C4-2B (cell line): ENCODE measurements at regions not wholly inside any gene's neighbourhood (a gene's known extent, or its start where the extent isn't known, plus 50 kb on each side); places are given as distances from the start of the nearest gene placed in this dataset.

Source experiments
- H3K27ac ChIP-seq: fragments of 450-650 bp; 2 replicates; pipeline ENCODE4 v1.5.1; 2017
- CTCF ChIP-seq: fragments of 450-650 bp; conservative IDR thresholded peaks from 2 replicates; pipeline ENCODE4 v1.5.1; 2017; ENCODE audit warnings: mild to moderate bottlenecking
- ZFX ChIP-seq: fragments of 450-650 bp; IDR thresholded peaks from 2 replicates; pipeline ENCODE4 v1.6.1; 2017

- no peak overlapping the region for H3K27ac ChIP-seq
- TF ChIP-seq ZFX, result no peak
- TF ChIP-seq CTCF, result no peak
Measured at GRCh38 chr20:3323398-3323797, 84.1 kb downstream of the DNAAF9 start.

GRCh38 chr20:3318226-3318884 is 79.4 kb upstream of the SLC4A11 start:
- H3K27ac ChIP-seq, result no peak overlapping the region
- TF ChIP-seq ZFX (no peak), CTCF (no peak)

- no peak for TF ChIP-seq ZFX
- no peak overlapping the region for H3K27ac ChIP-seq
Measured at GRCh38 chr20:3316136-3316535, 77.1 kb upstream of the SLC4A11 start.

- no peak overlapping the region for H3K27ac ChIP-seq
- TF ChIP-seq ZFX, result no peak
Measured at GRCh38 chr20:3315136-3315535, 76.1 kb upstream of the SLC4A11 start.

GRCh38 chr20:3314391-3314790 is 75.4 kb upstream of the SLC4A11 start:
- no peak overlapping the region; the same call in 1 of the 2 replicates for H3K27ac ChIP-seq
- no peak for TF ChIP-seq CTCF
- no peak for TF ChIP-seq ZFX

GRCh38 chr20:3313683-3314065 is 74.7 kb upstream of the SLC4A11 start:
- H3K27ac ChIP-seq, result peak overlapping the region; percentile 27; the same call in 1 of the 2 replicates
- TF ChIP-seq CTCF, result peak; percentile 48
- no peak for TF ChIP-seq ZFX

- TF ChIP-seq ZFX (no peak), CTCF (no peak)
- peak overlapping the region; percentile 27; the same call in 1 of the 2 replicates for H3K27ac ChIP-seq
Measured at GRCh38 chr20:3312940-3313682, 74.1 kb upstream of the SLC4A11 start.

- no peak for TF ChIP-seq CTCF
- no peak for TF ChIP-seq ZFX
- H3K27ac ChIP-seq, result no peak overlapping the region
Measured at GRCh38 chr20:3311623-3312022, 72.6 kb upstream of the SLC4A11 start.
